ENCODE measurements at regions not wholly inside any gene's neighbourhood (a gene's known extent, or its start where the extent isn't known, plus 50 kb on each side); places are given as distances from the start of the nearest gene placed in this dataset.
A peak's percentile ranks its signal among the peaks of the same experiment; 100 is the strongest.

DNA sequence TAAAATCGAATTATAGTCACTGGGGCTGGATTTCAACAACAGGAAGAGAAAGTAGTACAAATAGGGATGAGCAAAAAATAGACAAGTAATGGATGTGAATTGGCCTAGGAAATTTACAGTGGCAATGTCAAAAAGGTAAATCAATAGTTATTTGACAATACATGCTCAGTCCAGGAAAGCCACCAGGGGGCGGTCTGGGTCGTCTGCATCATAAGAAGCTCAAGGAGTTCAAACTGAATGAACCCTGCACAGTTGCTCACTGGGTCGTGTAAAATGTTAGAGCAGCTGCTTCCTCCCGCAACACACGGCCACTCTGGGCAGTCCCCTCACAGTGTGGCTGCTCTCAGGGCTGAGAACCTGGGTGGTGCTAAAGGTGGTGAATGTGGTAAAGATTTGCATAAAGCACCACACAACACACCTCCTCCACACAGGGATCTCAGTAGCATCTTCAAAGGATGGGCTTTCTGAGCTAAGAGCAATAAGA is 85.9 kb downstream of the ZNF280B start:
- DNase-seq, result peak; percentile 59

DNA sequence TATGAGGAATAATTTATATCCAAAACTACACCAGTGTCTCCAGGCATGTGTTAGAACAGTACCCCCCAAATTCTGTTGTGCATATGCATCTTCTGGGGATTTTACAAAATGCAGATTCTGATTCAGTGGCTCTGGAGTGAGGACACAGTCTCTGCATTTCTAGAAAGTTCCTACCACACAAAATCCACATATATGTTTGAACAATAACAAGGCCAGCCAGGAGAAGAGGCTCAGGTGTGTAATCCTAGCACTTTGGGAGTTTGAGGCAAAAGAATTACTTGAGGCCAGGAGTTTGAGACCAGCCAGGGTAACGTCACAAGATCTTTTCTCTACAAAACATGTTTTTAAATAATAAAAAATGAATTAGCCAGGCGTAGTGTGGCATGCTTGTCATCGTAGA is 84.9 kb downstream of the ZNF280B start:
- no peak for DNase-seq

DNA sequence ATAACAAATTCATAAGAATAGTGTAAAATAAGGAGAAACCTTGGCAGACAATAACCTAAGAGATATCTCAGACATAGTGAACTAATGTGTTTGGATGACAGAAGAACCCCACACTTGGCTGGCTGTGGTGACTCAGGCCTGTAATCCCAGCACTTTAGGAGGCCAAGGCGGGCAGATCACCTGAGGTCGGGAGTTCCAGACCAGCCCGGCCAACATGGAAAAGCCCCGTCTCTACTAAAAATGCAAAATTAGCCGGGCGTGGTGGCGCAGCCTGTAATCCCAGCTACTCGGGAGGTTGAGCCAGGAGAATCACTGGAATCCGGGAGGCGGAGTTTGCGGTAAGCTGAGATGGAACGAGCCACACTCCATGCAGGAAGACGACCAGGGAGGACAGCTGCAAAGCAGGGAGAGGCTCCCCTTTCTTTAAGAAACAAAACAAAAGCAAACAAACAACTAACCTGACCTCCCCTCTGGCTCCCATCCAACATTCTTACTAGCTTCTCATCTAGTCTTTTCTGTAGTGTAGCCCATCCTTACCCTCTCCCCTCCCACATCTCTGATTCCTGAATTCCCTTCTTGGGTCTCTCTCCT is 84.2 kb downstream of the ZNF280B start:
- DNase-seq, result no peak

DNA sequence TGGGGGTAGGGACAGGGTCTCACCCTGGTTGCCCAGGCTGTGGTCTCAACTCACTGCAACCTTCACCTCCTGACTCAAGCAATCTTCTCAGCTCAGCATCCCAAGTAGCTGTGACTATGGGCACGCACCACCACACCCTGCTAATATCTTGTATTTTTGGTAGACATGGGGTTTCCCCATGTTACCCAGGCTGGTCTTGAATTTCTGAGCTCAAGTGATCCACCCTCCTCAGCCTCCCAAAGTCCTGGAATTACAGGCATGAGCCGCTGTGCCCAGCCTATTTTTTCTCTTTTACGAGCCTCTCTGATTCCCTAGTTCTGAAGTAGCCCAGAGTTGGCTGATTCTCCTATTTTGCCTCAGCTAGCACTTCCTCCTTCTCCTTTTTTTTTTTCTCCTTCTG is 83.6 kb downstream of the ZNF280B start:
- no peak for DNase-seq

DNA sequence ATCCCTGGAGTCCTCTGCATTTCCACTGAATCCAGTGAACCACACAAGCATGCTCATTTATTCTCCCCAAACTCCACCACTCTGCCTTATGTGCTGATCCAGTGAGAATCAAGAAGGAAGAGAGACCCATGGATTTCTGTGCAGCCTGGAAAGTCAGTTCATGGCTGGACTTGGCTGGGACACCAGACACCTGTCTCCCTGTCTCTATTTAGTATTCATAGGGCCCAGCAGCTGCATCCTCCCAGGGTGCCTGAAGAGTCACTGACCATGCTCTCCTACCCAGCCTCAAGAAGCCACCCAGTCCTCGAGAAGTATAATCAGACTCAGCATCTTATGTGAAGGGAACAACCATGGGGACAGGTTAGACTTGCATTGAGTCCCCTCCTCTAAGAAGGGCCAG is 83.2 kb downstream of the ZNF280B start:
- DNase-seq, result no peak

DNA sequence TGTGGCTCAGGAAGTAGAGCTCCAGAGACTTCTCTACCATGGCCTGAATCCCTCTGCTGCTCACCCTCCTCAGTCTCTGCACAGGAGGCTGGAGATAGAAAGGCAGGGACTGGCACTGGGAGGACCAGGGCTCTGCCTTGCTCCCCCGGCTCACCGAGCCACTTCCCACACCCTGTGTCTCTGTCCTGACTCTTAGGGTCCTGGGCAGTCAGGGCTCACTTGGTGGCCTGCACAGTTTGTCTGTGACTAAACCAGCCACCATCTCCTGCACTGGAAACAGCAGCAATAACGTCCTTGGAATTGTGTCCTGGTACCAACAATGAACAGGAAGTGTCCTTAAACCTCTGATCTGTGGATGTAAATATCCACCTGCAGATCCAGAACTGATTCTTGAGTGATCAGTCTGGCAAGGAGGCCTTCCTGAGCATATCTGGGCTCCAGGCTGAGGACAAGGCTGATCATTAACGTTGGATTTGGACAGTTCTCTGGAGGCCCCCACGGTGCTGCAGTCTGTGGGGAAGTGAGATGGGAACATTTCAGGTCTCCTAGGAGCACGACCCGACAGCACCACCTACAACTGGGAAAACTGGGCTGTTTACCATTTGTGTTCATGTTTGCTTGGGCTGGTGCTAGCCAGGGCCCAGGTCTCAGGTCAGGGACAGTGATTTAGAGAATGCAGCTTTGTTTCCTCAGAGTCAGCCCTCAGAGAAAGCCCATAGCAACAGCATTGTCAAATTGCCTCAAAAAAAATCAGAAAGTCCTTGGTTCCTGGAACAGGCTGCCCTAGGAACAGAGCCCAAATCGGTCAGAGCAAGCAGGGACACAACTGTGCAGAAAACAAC is 82.5 kb downstream of the ZNF280B start:
- DNase-seq, result no peak

DNA sequence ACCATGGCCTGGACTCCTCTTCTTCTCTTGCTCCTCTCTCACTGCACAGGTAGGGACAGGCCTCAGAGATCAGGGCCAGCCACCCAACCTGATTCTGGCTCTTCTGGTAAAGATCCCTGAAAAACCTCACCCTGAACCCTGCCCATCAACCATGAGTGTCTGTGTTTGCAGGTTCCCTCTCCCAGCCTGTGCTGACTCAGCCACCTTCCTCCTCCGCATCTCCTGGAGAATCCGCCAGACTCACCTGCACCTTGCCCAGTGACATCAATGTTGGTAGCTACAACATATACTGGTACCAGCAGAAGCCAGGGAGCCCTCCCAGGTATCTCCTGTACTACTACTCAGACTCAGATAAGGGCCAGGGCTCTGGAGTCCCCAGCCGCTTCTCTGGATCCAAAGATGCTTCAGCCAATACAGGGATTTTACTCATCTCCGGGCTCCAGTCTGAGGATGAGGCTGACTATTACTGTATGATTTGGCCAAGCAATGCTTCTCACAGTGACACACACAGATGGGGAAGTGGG is 80.9 kb downstream of the ZNF280B start:
- DNase-seq, result no peak

DNA sequence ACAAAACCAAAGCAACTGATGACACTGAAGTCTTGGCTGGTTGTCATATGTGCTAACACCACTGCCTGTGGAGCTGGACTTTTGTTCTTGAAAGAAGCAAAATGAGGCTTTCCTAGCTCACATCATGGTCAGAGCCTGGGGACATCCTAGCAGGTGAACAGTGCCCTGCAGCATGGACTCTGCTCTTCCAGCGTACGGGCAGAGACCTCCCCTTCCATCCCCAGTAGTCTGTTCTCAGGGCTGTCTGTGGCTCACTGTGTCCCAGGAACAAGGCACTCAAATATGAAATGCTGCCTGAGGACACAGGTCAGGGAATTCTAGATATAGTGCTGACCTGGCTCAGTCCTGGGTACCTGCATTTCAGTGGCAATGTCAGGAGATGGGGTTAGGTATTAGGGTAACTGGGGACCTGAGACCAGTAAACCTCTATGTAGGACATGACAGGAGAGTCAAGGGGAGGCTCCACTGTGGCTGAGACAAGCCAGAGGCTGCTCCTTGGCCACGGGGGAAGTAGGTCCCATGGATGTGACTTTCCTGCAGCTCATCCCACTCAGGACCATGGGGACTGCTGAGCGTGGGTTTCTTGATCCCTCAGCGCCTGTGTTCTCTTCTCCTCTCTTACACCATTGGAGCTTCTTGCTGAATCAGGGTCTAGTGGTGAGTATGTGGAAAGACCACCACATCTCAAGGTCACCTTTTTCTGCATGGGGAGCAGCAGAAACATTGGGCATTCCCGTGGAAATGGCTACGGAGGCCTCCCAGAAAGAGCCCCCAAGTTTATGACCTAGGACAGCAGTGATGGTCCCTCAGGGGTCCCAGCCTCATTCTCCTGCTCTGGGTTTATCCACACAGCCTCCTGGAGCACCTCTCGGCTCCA is 80.1 kb downstream of the ZNF280B start:
- DNase-seq, result no peak

DNA sequence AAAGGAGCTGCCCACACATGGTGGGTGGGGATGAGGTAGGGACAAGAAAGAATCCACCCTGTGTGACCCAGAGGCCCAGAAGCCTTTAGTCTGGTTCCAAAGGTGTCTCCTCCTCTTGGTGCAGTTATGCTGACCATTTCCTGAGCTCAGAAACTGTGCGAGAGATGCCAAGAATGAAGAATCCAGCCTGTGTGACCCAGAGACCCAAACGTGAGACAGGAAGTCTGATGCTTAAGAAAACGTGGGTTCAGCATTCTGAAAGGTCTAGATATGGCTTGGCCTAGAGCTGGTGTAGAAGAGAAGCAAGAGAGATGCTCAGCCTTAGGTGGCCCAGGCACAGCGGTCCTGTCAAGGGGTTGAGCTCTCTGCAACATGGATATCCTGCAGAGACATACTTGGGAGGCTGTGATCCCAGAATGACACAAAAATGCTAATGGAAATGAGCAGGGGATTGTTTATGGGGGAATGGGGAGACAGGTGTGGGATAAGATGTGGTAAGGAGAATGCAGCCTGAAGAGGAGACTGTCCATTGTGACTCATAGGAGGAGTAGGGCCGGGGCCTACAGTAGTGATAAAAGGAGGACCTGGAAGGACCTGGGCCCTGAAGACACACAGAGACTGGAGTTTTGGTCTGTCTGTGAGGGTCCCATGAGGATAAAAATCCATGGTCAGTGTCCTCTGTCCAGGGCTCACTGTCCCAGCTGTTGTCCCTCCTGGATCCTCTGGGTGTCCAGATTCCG is 79.0 kb downstream of the ZNF280B start:
- no peak for DNase-seq

DNA sequence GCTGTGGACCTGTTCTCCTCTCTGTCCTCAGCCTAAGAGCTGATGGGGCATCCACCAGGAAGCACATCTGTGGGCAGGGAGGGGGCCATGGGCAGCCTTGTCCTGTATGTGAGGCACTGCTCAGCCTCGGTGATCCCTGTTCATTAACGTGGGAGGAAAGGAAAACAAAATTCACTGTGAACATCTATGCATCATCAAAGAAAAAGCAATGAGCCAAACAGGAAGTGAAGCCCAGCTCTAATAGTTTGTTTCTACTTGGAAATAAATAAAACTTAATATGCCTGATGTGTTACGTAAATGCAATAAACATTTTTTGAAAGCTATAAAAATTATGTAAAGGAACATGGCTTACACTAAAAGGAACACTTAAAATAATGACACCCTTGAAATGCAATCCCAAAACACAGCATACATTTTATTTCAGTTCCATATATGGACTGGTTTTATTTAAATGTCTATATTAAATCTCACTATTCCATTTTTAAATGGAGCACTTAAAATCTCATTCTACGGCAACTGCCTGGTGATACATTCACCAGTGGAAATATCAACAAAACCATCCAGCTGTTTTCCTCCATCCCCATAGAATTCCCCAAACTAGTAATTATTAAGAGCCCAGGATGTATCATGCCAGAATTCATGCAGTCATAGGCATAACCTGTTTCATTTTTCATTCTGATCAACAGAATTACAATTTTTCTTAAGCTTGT is 78.3 kb downstream of the ZNF280B start:
- no peak for DNase-seq

DNA sequence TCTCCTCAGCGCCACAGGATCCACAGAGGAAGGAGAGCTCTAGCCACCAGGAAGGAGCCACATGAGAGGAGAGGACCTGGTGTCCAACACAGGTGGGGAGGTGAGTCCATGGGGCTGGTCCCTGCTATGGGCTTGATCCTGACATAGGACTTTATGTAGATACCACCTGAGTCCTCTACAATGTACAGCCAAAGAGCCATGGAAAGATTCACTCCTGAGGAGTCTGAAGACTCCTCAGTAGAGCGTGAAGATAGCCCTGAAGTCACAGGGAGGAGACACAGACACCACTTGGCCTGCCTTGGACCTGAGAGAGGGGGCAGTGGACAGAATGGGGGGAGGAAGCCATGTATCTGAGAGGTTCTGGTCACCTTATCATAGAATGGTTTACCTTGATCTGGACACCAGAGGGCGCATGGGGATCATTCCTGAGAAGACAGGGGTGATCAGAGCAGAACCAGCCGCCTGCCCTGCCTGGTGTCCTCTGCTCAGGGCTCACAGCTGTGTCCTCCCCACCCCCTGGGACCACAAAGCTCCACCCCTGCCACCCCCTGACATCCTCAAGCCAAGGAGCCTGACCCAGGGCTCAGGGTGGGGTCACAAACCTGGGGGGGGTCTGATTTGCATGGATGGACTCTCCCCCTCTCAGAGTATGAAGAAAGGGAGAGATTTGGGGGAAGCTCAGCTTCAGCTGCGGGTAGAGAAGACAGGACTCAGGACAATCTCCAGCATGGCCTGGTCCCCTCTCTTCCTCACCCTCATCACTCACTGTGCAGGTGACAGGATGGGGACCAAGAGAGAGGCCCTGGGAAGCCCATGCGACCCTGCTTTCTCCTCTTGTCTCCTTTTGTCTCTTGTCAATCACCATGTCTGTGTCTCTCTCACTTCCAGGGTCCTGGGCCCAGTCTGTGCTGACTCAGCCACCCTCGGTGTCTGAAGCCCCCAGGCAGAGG is 77.0 kb downstream of the ZNF280B start:
- DNase-seq, result peak; percentile 40

DNA sequence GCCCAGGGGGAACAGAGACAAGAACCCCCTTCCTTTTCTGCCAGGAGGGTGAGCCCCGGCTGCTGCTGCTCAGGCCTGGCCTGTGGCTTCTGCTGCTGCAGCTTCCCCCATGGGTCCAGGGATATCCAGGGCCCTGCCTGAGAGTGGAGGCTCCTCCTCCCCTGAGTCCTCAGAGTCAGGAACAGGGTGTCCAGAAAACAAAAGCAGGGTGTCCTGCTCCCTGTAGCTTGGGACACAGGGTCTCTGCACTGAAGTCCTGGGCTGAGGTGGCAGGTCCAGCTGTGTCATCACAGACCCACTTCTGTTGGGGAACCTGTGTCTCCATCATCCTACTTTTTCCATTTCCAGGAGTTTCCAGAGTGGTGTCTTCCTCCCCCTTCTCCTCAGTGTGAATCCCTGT is 76.1 kb downstream of the ZNF280B start:
- no peak for DNase-seq

DNA sequence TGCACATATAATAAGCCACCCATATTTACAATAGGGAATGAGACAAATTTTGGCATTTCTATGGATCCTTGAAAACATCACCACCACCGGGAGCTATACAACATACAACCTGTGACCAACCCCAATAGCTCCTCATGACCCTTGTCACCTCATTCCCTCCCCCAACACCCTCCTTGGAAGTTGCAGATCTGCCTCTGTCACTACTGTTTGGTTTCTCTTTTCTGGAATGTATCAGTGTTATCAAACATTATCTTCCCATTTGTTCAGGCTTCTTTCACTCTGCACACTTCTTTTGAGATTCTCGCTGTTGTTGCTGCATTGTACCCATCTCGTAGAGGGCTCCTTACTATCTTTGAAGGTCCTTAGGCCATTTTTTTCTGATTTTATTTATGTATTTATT is 75.6 kb downstream of the ZNF280B start:
- DNase-seq, result no peak

DNA sequence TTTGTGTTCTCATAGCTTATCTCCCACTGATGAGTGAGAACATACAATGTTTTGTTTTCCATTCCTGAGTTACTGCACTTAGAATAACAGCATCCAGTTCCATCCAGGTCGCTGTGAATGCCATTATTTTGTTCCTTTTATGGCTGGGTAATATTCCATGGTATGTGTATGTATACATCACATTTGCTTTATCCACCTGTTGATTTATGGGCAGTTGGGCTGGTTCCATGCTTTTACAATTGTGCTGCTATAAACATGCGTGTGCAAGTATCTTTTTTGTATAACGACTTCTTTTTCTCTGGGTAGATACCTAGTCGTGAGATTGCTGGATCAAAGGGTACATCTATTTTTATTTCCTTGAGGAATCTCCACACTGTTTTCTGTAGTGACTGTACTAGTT is 74.8 kb downstream of the ZNF280B start:
- no peak for DNase-seq

All from activated T-cell treated with anti-CD3 and anti-CD28 coated beads, Interleukin-2, amount 50 U/mL, for 1 hour (primary cell).